Endothelial cell of hepatic sinusoid (primary cell): ENCODE measurements at regions not wholly inside any gene's neighbourhood (a gene's known extent, or its start where the extent isn't known, plus 50 kb on each side); places are given as distances from the start of the nearest gene placed in this dataset.

Source experiments
- in situ Hi-C: cut with HindIII; loops from 2 replicates; pipeline ENCODE4 v1.10.0; 2017; ENCODE audit warnings: low sequenced_read_pairs

- in situ Hi-C loops, result no loop called here
Measured at GRCh38 chr5:58403822-58404433, 56.0 kb downstream of the PLK2 start.

- in situ Hi-C loops, result no loop called here
Measured at GRCh38 chr5:58401701-58402100, 58.2 kb downstream of the PLK2 start.

- in situ Hi-C loops, result no loop called here
Measured at GRCh38 chr5:58400737-58401136, 59.1 kb downstream of the PLK2 start.

- in situ Hi-C loops, result no loop called here
Measured at GRCh38 chr5:58399951-58400350, 59.9 kb downstream of the PLK2 start.

GRCh38 chr5:58394339-58394738 lies 65.5 kb downstream of the PLK2 start:
- in situ Hi-C loops, result no loop called here

- in situ Hi-C loops, result no loop called here
Measured at GRCh38 chr5:58393716-58394115, 66.2 kb downstream of the PLK2 start.

GRCh38 chr5:58392496-58392895 lies 67.4 kb downstream of the PLK2 start:
- in situ Hi-C loops, result no loop called here

- in situ Hi-C loops, result no loop called here
Measured at GRCh38 chr5:58383448-58383847, 76.4 kb downstream of the PLK2 start.

- in situ Hi-C loops, result no loop called here
Measured at GRCh38 chr5:58382131-58382534, 77.8 kb downstream of the PLK2 start.

- in situ Hi-C loops, result no loop called here
Measured at GRCh38 chr5:58381566-58381965, 78.3 kb downstream of the PLK2 start.

GRCh38 chr5:58380655-58381054 lies 79.2 kb downstream of the PLK2 start:
- in situ Hi-C loops, result no loop called here

GRCh38 chr5:58378613-58379390 lies 81.1 kb downstream of the PLK2 start:
- in situ Hi-C loops, result no loop called here

GRCh38 chr5:58370606-58371005 lies 89.3 kb downstream of the PLK2 start:
- in situ Hi-C loops, result no loop called here

- in situ Hi-C loops, result no loop called here
Measured at GRCh38 chr5:58369513-58370190, 90.2 kb downstream of the PLK2 start.

GRCh38 chr5:58366461-58366860 lies 93.4 kb downstream of the PLK2 start:
- in situ Hi-C loops, result no loop called here

- in situ Hi-C loops, result no loop called here
Measured at GRCh38 chr5:58365791-58366190, 94.1 kb downstream of the PLK2 start.

- in situ Hi-C loops, result no loop called here
Measured at GRCh38 chr5:58363461-58364249, 96.2 kb downstream of the PLK2 start.

GRCh38 chr5:58362135-58362534 lies 97.8 kb downstream of the PLK2 start:
- in situ Hi-C loops, result no loop called here

- in situ Hi-C loops, result no loop called here
Measured at GRCh38 chr5:58360794-58361193, 99.1 kb downstream of the PLK2 start.

- in situ Hi-C loops, result no loop called here
Measured at GRCh38 chr5:58359981-58360380, 99.9 kb downstream of the PLK2 start.

- in situ Hi-C loops, result no loop called here
Measured at GRCh38 chr5:58358501-58359178, 101.2 kb downstream of the PLK2 start.
